HEK293 (cell line): ENCODE measurements at regions not wholly inside any gene's neighbourhood (a gene's known extent, or its start where the extent isn't known, plus 50 kb on each side); places are given as distances from the start of the nearest gene placed in this dataset.

ENCODE experiments used
- CTCF ChIA-PET: fragments of 350-600 bp; formaldehyde crosslinking; extraction: SDS; loops from one replicate; lab custom pipeline; 2021; ENCODE audit warnings: antibody characterized with exemption; lab: Yijun Ruan, JAX
- POLR2A ChIA-PET: fragments of 300-600 bp; formaldehyde crosslinking; extraction: SDS; loops from one replicate; lab custom pipeline; 2020; ENCODE audit warnings: antibody characterized with exemption, inconsistent platforms; lab: Yijun Ruan, JAX
- H3K27ac ChIP-seq: fragments of 200-500 bp; sonication (Bioruptor generic); 2 replicates; pipeline ENCODE4 v1.5.1; 2014; ENCODE audit warnings: low read depth, low read length, control low read depth, inconsistent platforms; ENCODE audit errors: extremely low read depth
- H3K36me3 ChIP-seq, 2 experiments: fragments of 200-500 bp in 1 of 2; sonication (Bioruptor generic) in 1 of 2; 1 replicate in 1 of 2; 2 replicates in 1 of 2; pipeline ENCODE4 v1.5.1; 2014 to 2017; ENCODE audit warnings: inconsistent platforms in 2 of 2, low read length in 2 of 2; ENCODE audit not compliant: control insufficient read depth in 2 of 2, insufficient read depth in 1 of 2
- H3K4me1 ChIP-seq: fragments of 200-500 bp; sonication (Bioruptor generic); 2 replicates; pipeline ENCODE4 v1.5.1; 2014; ENCODE audit warnings: mild to moderate bottlenecking, low read length, inconsistent platforms; ENCODE audit not compliant: control insufficient read depth, insufficient read depth
- H3K4me3 ChIP-seq: 2 replicates; pipeline ENCODE4 v1.5.1; 2011; ENCODE audit warnings: low read depth, mild to moderate bottlenecking, control low read depth, low read length, moderate library complexity
- H3K9me3 ChIP-seq: fragments of 200-500 bp; sonication (Bioruptor generic); 2 replicates; pipeline ENCODE4 v1.5.1; 2014; ENCODE audit warnings: low read depth, low read length, inconsistent platforms; ENCODE audit not compliant: control insufficient read depth, insufficient read depth
- AEBP2 ChIP-seq: fragments of 450-650 bp; formaldehyde crosslinking; IDR thresholded peaks from 2 replicates; pipeline ENCODE4 v1.5.1; 2016; ENCODE audit warnings: missing biosample characterization, missing genetic modification characterization, borderline replicate concordance
- BCL11B ChIP-seq: fragments of 450-650 bp; formaldehyde crosslinking; IDR thresholded peaks from 2 replicates; pipeline ENCODE4 v1.5.1; 2016; ENCODE audit warnings: low read depth, missing biosample characterization, missing genetic modification characterization
- KLF1 ChIP-seq: fragments of 450-650 bp; formaldehyde crosslinking; IDR thresholded peaks from 2 replicates; pipeline ENCODE4 v1.5.1; 2016; ENCODE audit warnings: missing biosample characterization, missing genetic modification characterization
- KLF16 ChIP-seq: fragments of 450-650 bp; formaldehyde crosslinking; IDR thresholded peaks from 2 replicates; pipeline ENCODE4 v1.5.1; 2017; ENCODE audit warnings: missing biosample characterization, missing genetic modification characterization
- KLF7 ChIP-seq: fragments of 450-650 bp; formaldehyde crosslinking; IDR thresholded peaks from 2 replicates; pipeline ENCODE4 v1.5.1; 2016; ENCODE audit warnings: missing biosample characterization, missing genetic modification characterization, borderline replicate concordance
- OVOL3 ChIP-seq: fragments of 450-650 bp; formaldehyde crosslinking; IDR thresholded peaks from 2 replicates; pipeline ENCODE4 v1.5.1; 2016; ENCODE audit warnings: missing biosample characterization, missing genetic modification characterization
- PRDM4 ChIP-seq: fragments of 450-650 bp; formaldehyde crosslinking; IDR thresholded peaks from 2 replicates; pipeline ENCODE4 v1.5.1; 2017; ENCODE audit warnings: missing biosample characterization, missing genetic modification characterization
- REPIN1 ChIP-seq: fragments of 450-650 bp; formaldehyde crosslinking; IDR thresholded peaks from 2 replicates; pipeline ENCODE4 v1.5.1; 2017; ENCODE audit warnings: missing biosample characterization, missing genetic modification characterization, low read depth
- SP7 ChIP-seq: fragments of 450-650 bp; formaldehyde crosslinking; IDR thresholded peaks from 2 replicates; pipeline ENCODE4 v1.5.1; 2016; ENCODE audit warnings: missing biosample characterization, missing genetic modification characterization
- ZBTB20 ChIP-seq: fragments of 450-650 bp; formaldehyde crosslinking; IDR thresholded peaks from 2 replicates; pipeline ENCODE4 v1.5.1; 2016; ENCODE audit warnings: missing biosample characterization, missing genetic modification characterization
- ZBTB26 ChIP-seq: fragments of 450-650 bp; formaldehyde crosslinking; optimal IDR thresholded peaks from 2 replicates; pipeline ENCODE3; 2016; ENCODE audit warnings: missing biosample characterization, mild to moderate bottlenecking, missing genetic modification characterization
- ZBTB7A ChIP-seq: fragments of 450-650 bp; formaldehyde crosslinking; IDR thresholded peaks from 2 replicates; pipeline ENCODE4 v1.5.1; 2016; ENCODE audit warnings: low read depth, missing biosample characterization, missing genetic modification characterization
- ZFHX2 ChIP-seq: fragments of 450-650 bp; formaldehyde crosslinking; conservative IDR thresholded peaks from 2 replicates; pipeline ENCODE4 v1.5.1; 2016; ENCODE audit warnings: missing biosample characterization, missing genetic modification characterization
- ZFP41 ChIP-seq: fragments of 450-650 bp; formaldehyde crosslinking; IDR thresholded peaks from 2 replicates; pipeline ENCODE4 v1.5.1; 2016; ENCODE audit warnings: missing biosample characterization, missing genetic modification characterization, borderline replicate concordance
- ZNF140 ChIP-seq: fragments of 450-650 bp; formaldehyde crosslinking; IDR thresholded peaks from 2 replicates; pipeline ENCODE4 v1.5.1; 2016; ENCODE audit warnings: missing biosample characterization, missing genetic modification characterization
- ZNF146 ChIP-seq: fragments of 450-650 bp; formaldehyde crosslinking; IDR thresholded peaks from 2 replicates; pipeline ENCODE4 v1.5.1; 2016; ENCODE audit warnings: missing biosample characterization, missing genetic modification characterization
- ZNF157 ChIP-seq: fragments of 450-650 bp; formaldehyde crosslinking; IDR thresholded peaks from 2 replicates; pipeline ENCODE4 v1.5.1; 2016; ENCODE audit warnings: missing biosample characterization, missing genetic modification characterization
- ZNF174 ChIP-seq: fragments of 450-650 bp; formaldehyde crosslinking; IDR thresholded peaks from 2 replicates; pipeline ENCODE4 v1.5.0; 2017; ENCODE audit warnings: missing biosample characterization, mild to moderate bottlenecking, missing genetic modification characterization
- ZNF24 ChIP-seq: fragments of 450-650 bp; formaldehyde crosslinking; IDR thresholded peaks from 2 replicates; pipeline ENCODE4 v1.5.1; 2016; ENCODE audit warnings: missing biosample characterization, missing genetic modification characterization
- ZNF292 ChIP-seq: fragments of 450-650 bp; formaldehyde crosslinking; IDR thresholded peaks from 2 replicates; pipeline ENCODE4 v1.5.1; 2016; ENCODE audit warnings: low read depth, missing biosample characterization, missing genetic modification characterization, borderline replicate concordance
- ZNF335 ChIP-seq: fragments of 450-650 bp; formaldehyde crosslinking; conservative IDR thresholded peaks from 2 replicates; pipeline ENCODE4 v1.5.1; 2016; ENCODE audit warnings: missing biosample characterization, missing genetic modification characterization
- ZNF394 ChIP-seq: fragments of 450-650 bp; formaldehyde crosslinking; IDR thresholded peaks from 2 replicates; pipeline ENCODE4 v1.5.1; 2016; ENCODE audit warnings: missing biosample characterization, missing genetic modification characterization, mild to moderate bottlenecking, moderate library complexity, borderline replicate concordance
- ZNF404 ChIP-seq: fragments of 450-650 bp; formaldehyde crosslinking; IDR thresholded peaks from 2 replicates; pipeline ENCODE4 v1.5.1; 2017; ENCODE audit warnings: missing biosample characterization, missing genetic modification characterization
- ZNF549 ChIP-seq: fragments of 450-650 bp; IDR thresholded peaks from 2 replicates; pipeline ENCODE4 v1.5.1; 2018; ENCODE audit warnings: missing biosample characterization, missing genetic modification characterization, mild to moderate bottlenecking, inconsistent platforms, moderate library complexity
- ZNF561 ChIP-seq: fragments of 450-650 bp; IDR thresholded peaks from 2 replicates; pipeline ENCODE4 v1.5.1; 2018; ENCODE audit warnings: missing biosample characterization, missing genetic modification characterization, borderline replicate concordance
- ZNF580 ChIP-seq: fragments of 450-650 bp; formaldehyde crosslinking; IDR thresholded peaks from 2 replicates; pipeline ENCODE4 v1.5.1; 2016; ENCODE audit warnings: missing biosample characterization, missing genetic modification characterization
- ZNF610 ChIP-seq: fragments of 450-650 bp; formaldehyde crosslinking; IDR thresholded peaks from 2 replicates; pipeline ENCODE4 v1.5.1; 2016; ENCODE audit warnings: missing biosample characterization, missing genetic modification characterization, borderline replicate concordance
- ZNF626 ChIP-seq: fragments of 450-650 bp; sonication (Bioruptor Pico); formaldehyde crosslinking; IDR thresholded peaks from 2 replicates; pipeline ENCODE4 v1.5.1; 2018; ENCODE audit warnings: missing biosample characterization, missing genetic modification characterization, inconsistent platforms
- ZSCAN16 ChIP-seq: fragments of 450-650 bp; formaldehyde crosslinking; IDR thresholded peaks from 2 replicates; pipeline ENCODE4 v1.5.1; 2016; ENCODE audit warnings: missing biosample characterization, missing genetic modification characterization

- Histone ChIP-seq H3K4me1 (no peaks in the 10 kb centered on the region), H3K27ac (no peak overlapping the region), H3K36me3 (no peaks in the 10 kb centered on the region), H3K9me3 (no peaks in the 10 kb centered on the region)
- ChIA-PET CTCF (no interaction called here), POLR2A (no interaction called here)
- TF ChIP-seq ZNF335 (tag by site-specific recombination) (no peak), AEBP2 (tag by site-specific recombination) (no peak), ZNF157 (no peak), SP7 (tag by site-specific recombination) (no peak)
- TF ChIP-seq, all 188 proteins: peak for 0
- H3K4me3 ChIP-seq: no peak overlapping the region
Observed at GRCh38 chr4:31294655-31295480, 574.7 kb downstream of the PCDH7 start.

- H3K36me3 ChIP-seq: no peaks in the 10 kb centered on the region
- no peaks in the 10 kb centered on the region for H3K9me3 ChIP-seq
- H3K4me3 ChIP-seq: no peak overlapping the region
- no peak overlapping the region for H3K27ac ChIP-seq
- no peak for TF ChIP-seq ZNF24
- no peak for TF ChIP-seq KLF16 (tag by site-specific recombination)
- no peak for TF ChIP-seq KLF7 (tag by site-specific recombination)
- no peak for TF ChIP-seq ZNF626 (tag by site-specific recombination)
- no peak for TF ChIP-seq ZNF404 (tag by site-specific recombination)
- TF ChIP-seq ZBTB20: no peak
- TF ChIP-seq ZNF140 (tag by site-specific recombination): no peak
- no peak for TF ChIP-seq ZBTB7A (tag by site-specific recombination)
- no peak for TF ChIP-seq ZFHX2 (tag by site-specific recombination)
- no peak for TF ChIP-seq ZNF174
- TF ChIP-seq ZSCAN16 (tag by site-specific recombination): no peak
- no peak for TF ChIP-seq ZNF561 (tag by site-specific recombination)
- TF ChIP-seq ZNF610 (tag by site-specific recombination): no peak
- POLR2A ChIA-PET: no interaction called here
- no peaks in the 10 kb centered on the region for H3K4me1 ChIP-seq
- CTCF ChIA-PET: no interaction called here
Observed at GRCh38 chr4:31298737-31299136, 578.6 kb downstream of the PCDH7 start.

GRCh38 chr4:31307029-31307428 is 586.9 kb downstream of the PCDH7 start:
- H3K4me3 ChIP-seq: no peak overlapping the region
- ChIA-PET POLR2A (no interaction called here), CTCF (no interaction called here)
- H3K36me3 ChIP-seq: no peaks in the 10 kb centered on the region
- no peaks in the 10 kb centered on the region for H3K4me1 ChIP-seq
- H3K9me3 ChIP-seq: no peaks in the 10 kb centered on the region
- no peak overlapping the region for H3K27ac ChIP-seq
- no peak for TF ChIP-seq ZNF549 (tag by site-specific recombination)
- TF ChIP-seq REPIN1 (tag by site-specific recombination): no peak
- TF ChIP-seq ZNF580 (tag by site-specific recombination): no peak
- no peak for TF ChIP-seq ZNF292 (tag by site-specific recombination)
- TF ChIP-seq BCL11B (tag by site-specific recombination): no peak
- TF ChIP-seq ZBTB26 (tag by site-specific recombination): no peak
- no peak for TF ChIP-seq ZNF146
- TF ChIP-seq ZNF394: no peak
- no peak for TF ChIP-seq PRDM4 (tag by site-specific recombination)
- no peak for TF ChIP-seq KLF1 (tag by site-specific recombination)
- no peak for TF ChIP-seq ZFP41 (tag by site-specific recombination)
- no peak for TF ChIP-seq OVOL3 (tag by site-specific recombination)
